Mesenchymal stem cell (in vitro differentiated cells and primary cell): ENCODE measurements at regions not wholly inside any gene's neighbourhood (a gene's known extent, or its start where the extent isn't known, plus 50 kb on each side); places are given as distances from the start of the nearest gene placed in this dataset.

Experiments
- DNase-seq: peaks from one replicate; pipeline ENCODE4 v3.0.0-alpha.2; 2013
- H2AFZ ChIP-seq: one replicate; pipeline ENCODE4 v1.6.1; 2013; ENCODE audit warnings: low read depth, mild to moderate bottlenecking, control low read depth, inconsistent platforms, low read length, moderate library complexity
- H2AK5ac ChIP-seq: 2 replicates; pipeline ENCODE4 v1.6.1; 2013; ENCODE audit warnings: low read length, moderate library complexity, mild to moderate bottlenecking, inconsistent platforms; ENCODE audit not compliant: severe bottlenecking
- H2BK120ac ChIP-seq: one replicate; pipeline ENCODE4 v1.6.1; 2013; ENCODE audit warnings: low read depth, mild to moderate bottlenecking, inconsistent platforms, low read length, moderate library complexity
- H2BK12ac ChIP-seq, 2 experiments: one replicate each; pipeline ENCODE4 v1.6.1; 2013; ENCODE audit warnings: inconsistent platforms in 2 of 2, low read length in 2 of 2, mild to moderate bottlenecking in 2 of 2, moderate library complexity in 2 of 2, control low read depth in 1 of 2
- H2BK15ac ChIP-seq: one replicate; pipeline ENCODE4 v1.6.1; 2013; ENCODE audit warnings: mild to moderate bottlenecking, low read depth, inconsistent platforms; ENCODE audit not compliant: poor library complexity, severe bottlenecking
- H2BK5ac ChIP-seq: 2 replicates; pipeline ENCODE4 v1.6.1; 2013; ENCODE audit warnings: low read depth, mild to moderate bottlenecking, low read length, control low read depth, inconsistent platforms; ENCODE audit not compliant: poor library complexity, severe bottlenecking
- H3K14ac ChIP-seq, 2 experiments: one replicate each; pipeline ENCODE4 v1.6.1; 2013; ENCODE audit warnings: inconsistent platforms in 2 of 2, low read length in 2 of 2, control low read depth in 1 of 2, mild to moderate bottlenecking in 1 of 2, moderate library complexity in 1 of 2
- H3K18ac ChIP-seq, 2 experiments: one replicate each; pipeline ENCODE4 v1.6.1; 2013; ENCODE audit warnings: inconsistent platforms in 2 of 2, low read length in 2 of 2, control low read depth in 1 of 2, low read depth in 1 of 2, mild to moderate bottlenecking in 1 of 2
- H3K23ac ChIP-seq, 2 experiments: one replicate each; pipeline ENCODE4 v1.6.1; 2013; ENCODE audit warnings: inconsistent platforms in 2 of 2, low read length in 2 of 2, mild to moderate bottlenecking in 2 of 2, moderate library complexity in 2 of 2, control low read depth in 1 of 2
- H3K27ac ChIP-seq: 2 replicates; pipeline ENCODE4 v1.5.1; 2013; ENCODE audit warnings: mild to moderate bottlenecking, moderate library complexity, low read length, control low read depth, inconsistent platforms; ENCODE audit not compliant: poor library complexity, severe bottlenecking
- H3K27me3 ChIP-seq, 2 experiments: 2 replicates each; pipeline versions ENCODE4 v1.6.1 to v1.7.0; 2013; ENCODE audit warnings: low read length in 2 of 2, mild to moderate bottlenecking in 2 of 2, moderate library complexity in 2 of 2, control low read depth in 1 of 2, inconsistent platforms in 1 of 2; ENCODE audit not compliant: control insufficient read depth in 1 of 2, insufficient read depth in 1 of 2
- H3K36me3 ChIP-seq, 2 experiments: 2 replicates each; pipeline versions ENCODE4 v1.6.1 to v1.7.0; 2013; ENCODE audit warnings: low read length in 2 of 2, control low read depth in 1 of 2, inconsistent platforms in 1 of 2, low read depth in 1 of 2, mild to moderate bottlenecking in 1 of 2; ENCODE audit not compliant: insufficient read depth in 2 of 2, control insufficient read depth in 1 of 2
- H3K4ac ChIP-seq, 2 experiments: one replicate each; pipeline ENCODE4 v1.6.1; 2013; ENCODE audit warnings: inconsistent platforms in 2 of 2, low read length in 2 of 2, mild to moderate bottlenecking in 2 of 2, moderate library complexity in 2 of 2, control low read depth in 1 of 2, low read depth in 1 of 2
- H3K4me1 ChIP-seq: 2 replicates; pipeline ENCODE4 v1.6.1; 2013; ENCODE audit warnings: low read depth, low read length, control low read depth; ENCODE audit not compliant: control insufficient read depth, insufficient read depth
- H3K4me2 ChIP-seq: 2 replicates; pipeline ENCODE4 v1.6.1; 2013; ENCODE audit warnings: low read length, mild to moderate bottlenecking, inconsistent platforms; ENCODE audit not compliant: poor library complexity, severe bottlenecking
- H3K4me3 ChIP-seq, 2 experiments: 2 replicates each; pipeline versions ENCODE4 v1.5.1 to v1.7.0; 2013; ENCODE audit warnings: low read length in 2 of 2, mild to moderate bottlenecking in 2 of 2, control low read depth in 1 of 2, low read depth in 1 of 2; ENCODE audit not compliant: insufficient read depth in 1 of 2
- H3K79me1 ChIP-seq: replicated peaks from 2 replicates; pipeline ENCODE4 v1.6.1; 2013; ENCODE audit warnings: mild to moderate bottlenecking, control low read depth, low read length, inconsistent platforms; ENCODE audit not compliant: poor library complexity, severe bottlenecking
- H3K9ac ChIP-seq: 2 replicates; pipeline ENCODE4 v1.7.0; 2013; ENCODE audit warnings: mild to moderate bottlenecking, low read length, moderate library complexity
- H3K9me3 ChIP-seq: 2 replicates; pipeline ENCODE4 v1.7.0; 2013; ENCODE audit warnings: mild to moderate bottlenecking, low read length; ENCODE audit not compliant: control insufficient read depth
- H4K8ac ChIP-seq: one replicate; pipeline ENCODE4 v1.6.1; 2013; ENCODE audit warnings: inconsistent platforms, mild to moderate bottlenecking, low read length, moderate library complexity
- H4K91ac ChIP-seq: one replicate; pipeline ENCODE4 v1.6.1; 2013; ENCODE audit warnings: mild to moderate bottlenecking, low read length, inconsistent platforms
- WGBS: methylation state at CpG from one replicate; pipeline ENCODE4 v1.1.7; 2013; ENCODE audit warnings: mixed read lengths; 5-methylcytosine and 5-hydroxymethylcytosine counted together

- Histone ChIP-seq H3K4ac (no peak overlapping the region), H3K9me3 (no peaks in the 10 kb centered on the region), H2AFZ (no peak overlapping the region), H3K18ac (no peak overlapping the region), H3K27me3 (no peaks in the 10 kb centered on the region), H3K4me2 (no peak overlapping the region), H3K36me3 (no peaks in the 10 kb centered on the region), H4K8ac (no peak overlapping the region), H3K23ac (no peak overlapping the region), H3K14ac (no peak overlapping the region), H2BK15ac (peak overlapping the region; percentile 68), H3K27ac (no peak overlapping the region), H3K4me3 (no peak overlapping the region), H3K4me1 (peaks cover 1% of the 10 kb centered on the region), H2AK5ac (no peak overlapping the region), H2BK12ac (no peak overlapping the region), H4K91ac (no peak overlapping the region), H3K79me1 (no peaks in the 10 kb centered on the region), H2BK5ac (no peak overlapping the region), H2BK120ac (no peak overlapping the region), H3K9ac (no peak overlapping the region)
- DNase-seq, result no peak
- whole genome bisulfite sequencing, result 98% methylated on average over 5 of the region's 5 CpGs
Measured at GRCh38 chr1:234712891-234713305, 102.9 kb upstream of the IRF2BP2 start.

DNA sequence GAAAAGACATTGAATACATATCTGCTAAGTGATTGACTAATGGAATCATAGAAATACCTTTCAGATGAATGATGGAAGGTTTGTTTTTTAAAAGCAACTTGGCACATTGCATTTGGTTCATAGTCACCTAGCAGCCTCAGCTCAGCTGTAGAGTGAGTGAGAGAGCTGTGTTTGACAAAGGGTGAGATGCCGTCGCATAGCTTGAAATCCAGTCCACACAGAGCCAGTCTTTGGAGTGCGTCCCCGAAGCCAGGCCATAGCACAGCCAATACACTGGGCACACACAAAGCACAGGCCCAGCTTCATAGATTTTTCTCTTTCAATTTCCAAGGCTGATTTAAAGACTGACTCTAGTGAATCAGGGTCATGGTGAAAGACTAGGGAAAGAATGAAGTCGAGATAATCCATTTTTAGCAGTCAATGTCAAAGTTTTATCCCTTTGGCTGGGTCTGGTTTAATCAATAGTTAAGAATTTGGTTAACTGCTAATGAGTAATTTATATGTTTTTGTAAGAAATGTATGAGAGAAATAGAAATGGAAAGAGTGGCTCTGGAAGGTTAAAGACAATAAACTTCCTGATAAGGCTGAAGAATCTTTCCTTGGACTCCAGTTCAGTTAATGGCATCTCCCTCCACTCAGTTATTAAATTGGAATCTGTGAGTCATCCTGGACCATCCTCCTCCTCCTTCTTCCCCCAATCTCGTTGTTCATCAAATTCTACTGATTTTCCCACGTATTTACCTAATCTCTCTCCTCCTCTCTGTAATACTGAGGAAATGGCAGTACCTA is 101.2 kb upstream of the IRF2BP2 start:
- 96% methylated on average over 3 of the region's 7 CpGs for WGBS
- no peak overlapping the region for H2AFZ ChIP-seq
- no peak overlapping the region for H2BK120ac ChIP-seq
- H3K18ac ChIP-seq, result no peak overlapping the region
- no peaks in the 10 kb centered on the region for H3K36me3 ChIP-seq
- H3K4ac ChIP-seq, result no peak overlapping the region
- H3K4me3 ChIP-seq, result no peak overlapping the region
- no peaks in the 10 kb centered on the region for H3K9me3 ChIP-seq
- H2BK15ac ChIP-seq, result no peak overlapping the region
- no peaks in the 10 kb centered on the region for H3K79me1 ChIP-seq
- H3K14ac ChIP-seq, result no peak overlapping the region
- H4K91ac ChIP-seq, result no peak overlapping the region
- no peak overlapping the region for H4K8ac ChIP-seq
- H2BK5ac ChIP-seq, result no peak overlapping the region
- DNase-seq, result no peak
- H3K27ac ChIP-seq, result no peak overlapping the region
- no peaks in the 10 kb centered on the region for H3K27me3 ChIP-seq
- H3K23ac ChIP-seq, result no peak overlapping the region
- no peak overlapping the region for H2BK12ac ChIP-seq
- no peak overlapping the region for H3K4me2 ChIP-seq
- H3K9ac ChIP-seq, result no peak overlapping the region
- no peak overlapping the region for H2AK5ac ChIP-seq
- no peaks in the 10 kb centered on the region for H3K4me1 ChIP-seq

GRCh38 chr1:234710381-234710780 is 100.4 kb upstream of the IRF2BP2 start:
- Histone ChIP-seq H3K9me3 (no peaks in the 10 kb centered on the region), H4K8ac (peak overlapping the region; percentile 73), H3K9ac (no peak overlapping the region), H3K4me2 (no peak overlapping the region), H3K4me3 (no peak overlapping the region), H3K14ac (no peak overlapping the region), H3K4me1 (no peaks in the 10 kb centered on the region), H2BK15ac (no peak overlapping the region), H3K27ac (no peak overlapping the region), H2AK5ac (no peak overlapping the region), H3K79me1 (no peaks in the 10 kb centered on the region), H2BK12ac (peak overlapping the region in 1 of 2 experiments; percentile 46), H3K4ac (no peak overlapping the region), H3K27me3 (no peaks in the 10 kb centered on the region), H2BK5ac (no peak overlapping the region), H3K18ac (peak overlapping the region in 1 of 2 experiments; percentile 1), H2BK120ac (no peak overlapping the region), H3K23ac (no peak overlapping the region), H3K36me3 (no peaks in the 10 kb centered on the region), H2AFZ (no peak overlapping the region), H4K91ac (peak overlapping the region; percentile 74)
- WGBS, result 94% methylated on average over 4 of the region's 6 CpGs
- DNase-seq, result no peak

GRCh38 chr1:234709473-234710228 is 99.7 kb upstream of the IRF2BP2 start:
- 95% methylated on average over 14 of the region's 14 CpGs for WGBS
- Histone ChIP-seq H3K27ac (no peak overlapping the region), H2AFZ (no peak overlapping the region), H3K4ac (peak overlapping the region in 1 of 2 experiments; percentile 78), H3K18ac (peak overlapping the region in 1 of 2 experiments; percentile 1), H2BK15ac (no peak overlapping the region), H2BK5ac (no peak overlapping the region), H4K8ac (peak overlapping the region; percentile 73), H3K23ac (no peak overlapping the region), H3K36me3 (no peaks in the 10 kb centered on the region), H3K4me3 (no peak overlapping the region), H4K91ac (peak overlapping the region; percentile 74), H2AK5ac (no peak overlapping the region), H3K4me2 (no peak overlapping the region), H3K9ac (no peak overlapping the region), H3K27me3 (no peaks in the 10 kb centered on the region), H2BK120ac (no peak overlapping the region), H3K4me1 (no peaks in the 10 kb centered on the region), H2BK12ac (peak overlapping the region; percentile 19 to 46), H3K14ac (no peak overlapping the region), H3K79me1 (no peaks in the 10 kb centered on the region), H3K9me3 (no peaks in the 10 kb centered on the region)
- DNase-seq, result no peak
